ENCODE measurements at regions not wholly inside any gene's neighbourhood (a gene's known extent, or its start where the extent isn't known, plus 50 kb on each side); places are given as distances from the start of the nearest gene placed in this dataset.

GRCh38 chr3:28761375-28761774, 412.8 kb upstream of the AZI2 start:
- TF ChIP-seq, protein P1, sequence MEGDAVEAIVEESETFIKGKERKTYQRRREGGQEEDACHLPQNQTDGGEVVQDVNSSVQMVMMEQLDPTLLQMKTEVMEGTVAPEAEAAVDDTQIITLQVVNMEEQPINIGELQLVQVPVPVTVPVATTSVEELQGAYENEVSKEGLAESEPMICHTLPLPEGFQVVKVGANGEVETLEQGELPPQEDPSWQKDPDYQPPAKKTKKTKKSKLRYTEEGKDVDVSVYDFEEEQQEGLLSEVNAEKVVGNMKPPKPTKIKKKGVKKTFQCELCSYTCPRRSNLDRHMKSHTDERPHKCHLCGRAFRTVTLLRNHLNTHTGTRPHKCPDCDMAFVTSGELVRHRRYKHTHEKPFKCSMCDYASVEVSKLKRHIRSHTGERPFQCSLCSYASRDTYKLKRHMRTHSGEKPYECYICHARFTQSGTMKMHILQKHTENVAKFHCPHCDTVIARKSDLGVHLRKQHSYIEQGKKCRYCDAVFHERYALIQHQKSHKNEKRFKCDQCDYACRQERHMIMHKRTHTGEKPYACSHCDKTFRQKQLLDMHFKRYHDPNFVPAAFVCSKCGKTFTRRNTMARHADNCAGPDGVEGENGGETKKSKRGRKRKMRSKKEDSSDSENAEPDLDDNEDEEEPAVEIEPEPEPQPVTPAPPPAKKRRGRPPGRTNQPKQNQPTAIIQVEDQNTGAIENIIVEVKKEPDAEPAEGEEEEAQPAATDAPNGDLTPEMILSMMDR (IDR thresholded peaks at IDR 0.05 in 4 of 5, conservative IDR thresholded peaks at IDR 0.05 in 1 of 5), result no peak
- TF ChIP-seq POLR2A (IDR thresholded peaks at IDR 0.05), result no peak

All from gastrocnemius medialis (tissue), 4 donors.